ENCODE measurements at regions not wholly inside any gene's neighbourhood (a gene's known extent, or its start where the extent isn't known, plus 50 kb on each side); places are given as distances from the start of the nearest gene placed in this dataset.
"Not testable (repeated sequence)": the region's sequence is repeated elsewhere in the genome, so short reads cannot be mapped to it uniquely, and the experiment has no call there.

DNA sequence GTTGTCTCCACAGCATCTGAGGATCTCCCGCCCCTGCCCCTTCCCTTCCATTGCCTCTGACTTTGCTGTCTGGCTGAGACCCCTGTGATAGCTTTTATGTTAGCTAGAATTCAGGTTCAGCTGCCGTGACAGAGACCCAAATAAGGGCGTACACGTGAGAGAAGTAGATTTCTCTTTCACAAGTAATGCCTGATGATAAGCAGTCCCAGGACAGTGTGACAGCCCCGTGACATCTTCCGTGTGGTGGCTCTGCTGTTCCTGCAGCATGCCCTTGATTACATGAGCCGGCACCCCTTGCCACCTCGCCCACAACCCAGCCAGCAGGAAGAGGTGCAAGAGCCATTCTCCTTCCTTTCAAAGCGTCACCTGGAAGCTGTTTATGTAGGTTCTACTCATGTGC lies 130.9 kb upstream of the PODXL start:
- intact Hi-C loops (cut with DNase I) = no loop called here
- Histone ChIP-seq H3K4me3 (no peak overlapping the region), H3K36me3 (no peaks in the 10 kb centered on the region), H3K27ac (no peak overlapping the region), H3K4me1 (no peaks in the 10 kb centered on the region), H3K27me3 (peaks cover 35% of the 10 kb centered on the region), H3K9me3 (no peaks in the 10 kb centered on the region)
- no peak for ATAC-seq
- TF ChIP-seq CTCF (IDR thresholded peaks at IDR 0.05) = no peak
- DNase-seq = no peak

DNA sequence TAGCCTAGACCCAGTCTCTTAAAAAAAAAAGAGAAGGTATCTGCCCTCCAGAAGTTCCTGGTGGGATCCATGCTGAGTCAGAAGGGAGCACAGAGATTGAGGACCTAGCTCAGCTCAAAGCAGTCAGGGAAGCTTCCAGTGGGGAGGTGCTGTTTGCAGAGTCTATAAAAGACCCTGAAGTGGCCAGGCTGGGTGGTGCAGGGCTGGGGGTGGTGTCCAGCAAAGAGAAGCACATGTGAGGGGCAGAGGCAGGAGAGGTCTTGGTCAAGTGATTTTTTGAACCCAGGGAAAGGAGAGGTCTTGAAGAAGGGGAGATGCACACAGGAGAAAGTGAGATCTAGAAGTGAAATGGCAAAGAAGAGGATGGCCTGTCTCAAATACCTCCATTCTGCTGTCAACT lies 130.4 kb upstream of the PODXL start:
- no peak for ATAC-seq

GRCh38 chr7:131683536-131684125 lies 127.2 kb upstream of the PODXL start:
- ATAC-seq = no peak

More for the DNA sequence above, 130.4 kb upstream of the PODXL start:
- H3K9me3 ChIP-seq = no peaks in the 10 kb centered on the region
- DNase-seq = no peak
- peaks cover 35% of the 10 kb centered on the region for H3K27me3 ChIP-seq
- TF ChIP-seq CTCF (IDR thresholded peaks at IDR 0.05) = no peak
- no peaks in the 10 kb centered on the region for H3K36me3 ChIP-seq
- no peak overlapping the region for H3K4me3 ChIP-seq
- intact Hi-C loops (cut with DNase I) = no loop called here
- H3K4me1 ChIP-seq = no peaks in the 10 kb centered on the region
- no peak overlapping the region for H3K27ac ChIP-seq

GRCh38 chr7:131681961-131682360 lies 125.5 kb upstream of the PODXL start:
- intact Hi-C loops (cut with DNase I) = no loop called here
- Histone ChIP-seq H3K27me3 (peaks cover 18% of the 10 kb centered on the region), H3K4me3 (no peak overlapping the region), H3K9me3 (no peaks in the 10 kb centered on the region), H3K27ac (no peak overlapping the region), H3K4me1 (no peaks in the 10 kb centered on the region), H3K36me3 (no peaks in the 10 kb centered on the region)
- TF ChIP-seq CTCF (IDR thresholded peaks at IDR 0.05) = no peak
- no peak for ATAC-seq
- DNase-seq = no peak

More at GRCh38 chr7:131683536-131684125, 127.2 kb upstream of the PODXL start:
- Histone ChIP-seq H3K4me1 (no peaks in the 10 kb centered on the region), H3K27ac (no peak overlapping the region), H3K36me3 (no peaks in the 10 kb centered on the region), H3K27me3 (peaks cover 27% of the 10 kb centered on the region), H3K9me3 (no peaks in the 10 kb centered on the region), H3K4me3 (no peak overlapping the region)
- no peak for DNase-seq
- intact Hi-C loops (cut with DNase I) = no loop called here
- no peak for TF ChIP-seq CTCF (IDR thresholded peaks at IDR 0.05)

DNA sequence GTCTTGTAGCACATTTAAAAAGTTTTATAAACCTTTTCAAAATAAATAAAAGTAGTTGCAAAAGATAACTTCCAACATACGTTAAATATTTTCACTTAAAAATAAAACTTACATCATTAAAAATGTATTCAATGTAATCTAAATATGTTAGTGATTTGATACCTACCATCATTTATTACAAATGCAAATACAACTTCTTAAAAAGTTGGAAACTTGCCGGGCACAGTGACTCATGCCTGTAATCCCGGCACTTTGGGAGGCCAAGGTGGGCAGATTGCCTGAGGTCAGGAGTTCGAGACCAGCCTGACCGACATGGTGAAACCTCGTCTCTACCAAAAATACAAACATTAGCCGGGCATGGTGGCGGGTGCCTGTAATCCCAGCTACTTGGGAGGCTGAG lies 122.6 kb upstream of the PODXL start:
- H3K4me3 ChIP-seq; DNase-seq; ATAC-seq; intact Hi-C loops (cut with DNase I); H3K36me3 ChIP-seq; H3K9me3 ChIP-seq; H3K27ac ChIP-seq; H3K4me1 ChIP-seq: not testable (repeated sequence)
- H3K27me3 ChIP-seq = peaks cover 18% of the 10 kb centered on the region

- H3K36me3 ChIP-seq; DNase-seq; H3K27ac ChIP-seq; intact Hi-C loops (cut with DNase I); H3K4me3 ChIP-seq; H3K4me1 ChIP-seq; H3K27me3 ChIP-seq; H3K9me3 ChIP-seq; ATAC-seq: not testable (repeated sequence)
Observed at GRCh38 chr7:131676850-131677249, 120.4 kb upstream of the PODXL start.

GRCh38 chr7:131674131-131674530 lies 117.7 kb upstream of the PODXL start:
- no peak overlapping the region for H3K4me3 ChIP-seq
- no peaks in the 10 kb centered on the region for H3K36me3 ChIP-seq
- H3K4me1 ChIP-seq = no peaks in the 10 kb centered on the region
- H3K9me3 ChIP-seq = no peaks in the 10 kb centered on the region
- no peak overlapping the region for H3K27ac ChIP-seq
- no peaks in the 10 kb centered on the region for H3K27me3 ChIP-seq
- TF ChIP-seq CTCF (IDR thresholded peaks at IDR 0.05) = no peak
- intact Hi-C loops (cut with DNase I) = no loop called here
- ATAC-seq (no peak), DNase-seq (no peak)
